Loucy (cell line): ENCODE measurements at regions not wholly inside any gene's neighbourhood (a gene's known extent, or its start where the extent isn't known, plus 50 kb on each side); places are given as distances from the start of the nearest gene placed in this dataset.

Experiments used
- H2AFZ ChIP-seq: fragments of 200-600 bp; sonication (generic); 2 replicates; pipeline ENCODE4 v1.6.0; 2016; ENCODE audit warnings: antibody characterized with exemption, mild to moderate bottlenecking, low read length, moderate library complexity
- H3F3A ChIP-seq: fragments of 200-600 bp; 2 replicates; pipeline ENCODE4 v1.6.0; 2016; ENCODE audit warnings: antibody characterized with exemption, low read depth, mild to moderate bottlenecking
- H3K27me3 ChIP-seq: fragments of 200-600 bp; sonication (generic); 2 replicates; pipeline ENCODE4 v1.6.1; 2014; ENCODE audit warnings: low read length, mild to moderate bottlenecking; ENCODE audit not compliant: insufficient read depth, poor library complexity, severe bottlenecking
- H3K36me3 ChIP-seq: fragments of 200-600 bp; sonication (generic); 2 replicates; pipeline ENCODE4 v1.6.1; 2016; ENCODE audit warnings: low read length; ENCODE audit not compliant: insufficient read depth
- H3K4me1 ChIP-seq: fragments of 200-600 bp; sonication (generic); 2 replicates; pipeline ENCODE4 v1.5.1; 2014; ENCODE audit warnings: low read length, mild to moderate bottlenecking; ENCODE audit not compliant: insufficient read depth, poor library complexity, severe bottlenecking
- H3K4me2 ChIP-seq: fragments of 200-600 bp; sonication (generic); 2 replicates; pipeline ENCODE4 v1.6.0; 2014; ENCODE audit warnings: antibody characterized with exemption, low read length, low read depth, mild to moderate bottlenecking; ENCODE audit not compliant: poor library complexity, severe bottlenecking
- H3K4me3 ChIP-seq: fragments of 200-600 bp; sonication (generic); 2 replicates; pipeline ENCODE4 v1.5.1; 2014; ENCODE audit warnings: low read length, mild to moderate bottlenecking, mixed read lengths; ENCODE audit not compliant: poor library complexity, severe bottlenecking
- H3K79me2 ChIP-seq: fragments of 200-600 bp; sonication (generic); 2 replicates; pipeline ENCODE4 v1.6.1; 2014; ENCODE audit warnings: low read length; ENCODE audit not compliant: insufficient read depth
- H3K9ac ChIP-seq: fragments of 200-600 bp; sonication (generic); 2 replicates; pipeline ENCODE4 v1.6.0; 2014; ENCODE audit warnings: mild to moderate bottlenecking, low read depth, low read length, moderate library complexity; ENCODE audit not compliant: poor library complexity, severe bottlenecking
- H3K9me2 ChIP-seq: fragments of 200-600 bp; sonication (generic); replicated peaks from 2 replicates; pipeline ENCODE4 v1.6.1; 2016; ENCODE audit warnings: low read depth, low read length, mixed read lengths
- H3K9me3 ChIP-seq: fragments of 200-600 bp; sonication (generic); 2 replicates; pipeline ENCODE4 v1.6.1; 2014; ENCODE audit warnings: mild to moderate bottlenecking, antibody characterized with exemption, low read length, low read depth; ENCODE audit not compliant: insufficient read depth
- H4K20me1 ChIP-seq: fragments of 200-600 bp; sonication (generic); 2 replicates; pipeline ENCODE4 v1.6.0; 2014; ENCODE audit warnings: antibody characterized with exemption, low read length, mild to moderate bottlenecking; ENCODE audit not compliant: insufficient read depth, poor library complexity, severe bottlenecking
- EZH2phosphoT487 ChIP-seq: fragments of 200-600 bp; IDR thresholded peaks from 2 replicates; pipeline ENCODE4 v1.6.1; 2018; ENCODE audit warnings: antibody characterized with exemption, mild to moderate bottlenecking, moderate library complexity, borderline replicate concordance
- TF ChIP-seq, protein P1 (sequence below): fragments of 200-600 bp; sonication (generic); conservative IDR thresholded peaks from 2 replicates; pipeline ENCODE4 v1.5.1; 2014; ENCODE audit warnings: mild to moderate bottlenecking, antibody characterized with exemption, low read length

DNA sequence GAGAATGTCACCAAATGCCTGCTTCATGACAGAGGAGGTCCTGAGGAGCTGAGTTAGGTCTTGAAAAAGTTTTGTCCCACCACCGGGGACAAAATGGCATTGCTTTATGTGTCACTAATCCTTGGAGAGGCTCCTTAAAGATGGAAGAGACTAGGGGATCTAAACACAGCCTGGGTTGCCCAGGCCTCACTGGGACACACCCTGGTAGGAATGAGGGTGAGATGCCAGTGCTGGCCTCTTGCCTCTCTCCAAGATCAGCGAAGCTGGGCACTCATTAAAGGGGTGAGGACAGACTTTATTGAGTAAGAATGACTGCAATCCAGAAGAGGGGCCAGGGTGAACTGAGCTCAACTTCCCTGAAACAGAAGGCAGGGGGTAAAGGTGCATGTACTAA is 58.5 kb upstream of the KLF13 start:
- Histone ChIP-seq H3K9me2 (no peaks in the 10 kb centered on the region), H3K9me3 (no peaks in the 10 kb centered on the region), H3K27me3 (no peaks in the 10 kb centered on the region), H4K20me1 (no peaks in the 10 kb centered on the region), H3K4me1 (peaks cover 38% of the 10 kb centered on the region), H3F3A (no peaks in the 10 kb centered on the region), H3K36me3 (no peaks in the 10 kb centered on the region), H3K4me2 (no peak overlapping the region), H3K4me3 (no peak overlapping the region), H3K79me2 (no peaks in the 10 kb centered on the region), H3K9ac (no peak overlapping the region), H2AFZ (no peak overlapping the region)
- no peak for TF ChIP-seq EZH2phosphoT487
- TF ChIP-seq, protein P1, sequence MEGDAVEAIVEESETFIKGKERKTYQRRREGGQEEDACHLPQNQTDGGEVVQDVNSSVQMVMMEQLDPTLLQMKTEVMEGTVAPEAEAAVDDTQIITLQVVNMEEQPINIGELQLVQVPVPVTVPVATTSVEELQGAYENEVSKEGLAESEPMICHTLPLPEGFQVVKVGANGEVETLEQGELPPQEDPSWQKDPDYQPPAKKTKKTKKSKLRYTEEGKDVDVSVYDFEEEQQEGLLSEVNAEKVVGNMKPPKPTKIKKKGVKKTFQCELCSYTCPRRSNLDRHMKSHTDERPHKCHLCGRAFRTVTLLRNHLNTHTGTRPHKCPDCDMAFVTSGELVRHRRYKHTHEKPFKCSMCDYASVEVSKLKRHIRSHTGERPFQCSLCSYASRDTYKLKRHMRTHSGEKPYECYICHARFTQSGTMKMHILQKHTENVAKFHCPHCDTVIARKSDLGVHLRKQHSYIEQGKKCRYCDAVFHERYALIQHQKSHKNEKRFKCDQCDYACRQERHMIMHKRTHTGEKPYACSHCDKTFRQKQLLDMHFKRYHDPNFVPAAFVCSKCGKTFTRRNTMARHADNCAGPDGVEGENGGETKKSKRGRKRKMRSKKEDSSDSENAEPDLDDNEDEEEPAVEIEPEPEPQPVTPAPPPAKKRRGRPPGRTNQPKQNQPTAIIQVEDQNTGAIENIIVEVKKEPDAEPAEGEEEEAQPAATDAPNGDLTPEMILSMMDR, result no peak

DNA sequence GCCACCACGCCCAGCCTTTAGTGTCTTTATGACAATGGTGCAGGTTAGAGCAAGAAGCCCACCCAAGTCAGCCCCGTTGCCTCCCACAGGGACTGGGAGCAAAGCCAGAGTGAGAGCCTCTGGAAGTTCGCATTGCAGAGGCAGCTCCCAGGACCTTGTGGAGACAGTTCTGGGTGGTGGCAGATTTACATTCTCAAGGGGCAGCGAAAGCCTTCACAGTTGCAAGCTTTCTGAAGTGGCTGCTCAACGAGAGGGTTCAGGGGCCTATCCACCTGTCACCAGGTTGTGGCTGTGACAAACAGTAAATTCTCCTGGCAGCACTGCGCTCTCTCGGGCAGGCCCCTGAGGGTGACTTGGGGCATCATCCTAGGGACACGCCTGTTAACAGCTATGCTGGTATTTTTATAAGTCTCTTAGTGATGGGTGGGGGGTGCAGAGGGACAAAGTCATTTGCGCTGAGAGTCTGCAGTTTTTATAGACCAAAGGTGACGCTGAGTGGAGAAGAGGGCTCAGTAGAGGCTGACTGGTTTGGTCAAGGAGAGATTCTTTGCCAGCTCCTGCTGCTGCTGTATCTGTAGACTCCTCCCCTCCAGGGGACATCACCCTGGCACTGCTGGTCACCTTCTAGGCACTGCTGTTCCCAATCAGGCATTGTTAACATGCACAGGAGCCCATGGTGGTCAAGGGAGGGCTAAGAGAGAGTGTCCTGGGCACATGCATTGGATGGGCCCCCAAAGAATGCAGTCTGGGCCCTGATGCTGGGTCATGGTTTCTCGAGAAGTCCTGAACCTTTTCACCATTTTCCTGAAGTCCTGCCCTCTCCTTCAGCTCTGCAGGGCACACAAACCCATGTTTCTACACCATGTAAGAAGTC is 57.5 kb upstream of the KLF13 start:
- TF ChIP-seq, protein P1, result no peak
- no peak for TF ChIP-seq EZH2phosphoT487
- no peak overlapping the region for H3K9ac ChIP-seq

DNA sequence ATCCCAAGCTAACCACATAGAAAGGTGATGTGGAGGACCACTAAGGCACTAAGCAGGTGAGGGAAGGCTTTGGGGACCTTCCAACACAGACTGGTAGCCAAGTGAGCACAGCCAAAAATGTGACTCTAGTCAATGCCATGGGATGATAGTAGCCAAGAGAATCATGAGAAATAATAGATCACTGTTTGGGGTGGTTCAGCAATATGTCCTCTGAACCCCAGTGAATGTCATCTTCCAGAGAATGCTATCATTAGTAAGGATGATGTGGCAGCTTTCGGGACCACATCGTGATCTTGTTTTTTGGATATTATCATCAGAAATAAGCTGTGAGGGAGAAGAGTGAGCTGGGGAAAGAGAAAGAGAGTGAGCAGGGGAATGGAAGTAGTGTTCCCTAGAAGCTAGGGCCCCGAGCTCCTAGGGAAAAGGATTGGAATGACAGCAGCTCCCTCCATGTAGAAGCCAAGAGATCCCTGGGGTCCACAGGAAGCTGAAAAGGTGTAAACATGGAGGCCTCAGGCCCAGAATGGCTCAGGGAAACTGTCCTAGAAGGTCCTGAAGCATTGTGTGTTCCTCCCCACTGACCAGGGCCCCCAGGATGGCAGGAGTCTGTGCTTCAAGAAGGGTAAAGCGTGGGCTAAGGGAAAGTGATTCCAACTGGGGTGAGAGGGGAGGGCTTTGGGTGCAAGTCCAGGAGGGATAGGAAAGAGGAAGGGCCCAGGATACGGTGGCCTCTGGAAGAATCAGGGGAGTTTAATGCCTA is 56.6 kb upstream of the KLF13 start:
- Histone ChIP-seq H3K36me3 (no peaks in the 10 kb centered on the region), H4K20me1 (no peaks in the 10 kb centered on the region), H2AFZ (no peak overlapping the region), H3K9me3 (no peaks in the 10 kb centered on the region), H3K4me1 (peaks cover 26% of the 10 kb centered on the region), H3K27me3 (no peaks in the 10 kb centered on the region), H3K4me2 (no peak overlapping the region), H3K9ac (no peak overlapping the region), H3K79me2 (no peaks in the 10 kb centered on the region), H3K4me3 (no peak overlapping the region), H3F3A (no peaks in the 10 kb centered on the region), H3K9me2 (no peaks in the 10 kb centered on the region)
- no peak for TF ChIP-seq EZH2phosphoT487
- TF ChIP-seq, protein P1, result no peak

More for the DNA sequence above, 57.5 kb upstream of the KLF13 start:
- no peaks in the 10 kb centered on the region for H3K9me2 ChIP-seq
- H3K79me2 ChIP-seq, result no peaks in the 10 kb centered on the region
- H2AFZ ChIP-seq, result no peak overlapping the region
- no peaks in the 10 kb centered on the region for H4K20me1 ChIP-seq
- no peaks in the 10 kb centered on the region for H3K9me3 ChIP-seq
- H3K4me2 ChIP-seq, result no peak overlapping the region
- H3K27me3 ChIP-seq, result no peaks in the 10 kb centered on the region
- H3F3A ChIP-seq, result no peaks in the 10 kb centered on the region
- no peak overlapping the region for H3K4me3 ChIP-seq
- H3K4me1 ChIP-seq, result peaks cover 30% of the 10 kb centered on the region
- H3K36me3 ChIP-seq, result no peaks in the 10 kb centered on the region
